ENCODE measurements at regions not wholly inside any gene's neighbourhood (a gene's known extent, or its start where the extent isn't known, plus 50 kb on each side); places are given as distances from the start of the nearest gene placed in this dataset.

DNA sequence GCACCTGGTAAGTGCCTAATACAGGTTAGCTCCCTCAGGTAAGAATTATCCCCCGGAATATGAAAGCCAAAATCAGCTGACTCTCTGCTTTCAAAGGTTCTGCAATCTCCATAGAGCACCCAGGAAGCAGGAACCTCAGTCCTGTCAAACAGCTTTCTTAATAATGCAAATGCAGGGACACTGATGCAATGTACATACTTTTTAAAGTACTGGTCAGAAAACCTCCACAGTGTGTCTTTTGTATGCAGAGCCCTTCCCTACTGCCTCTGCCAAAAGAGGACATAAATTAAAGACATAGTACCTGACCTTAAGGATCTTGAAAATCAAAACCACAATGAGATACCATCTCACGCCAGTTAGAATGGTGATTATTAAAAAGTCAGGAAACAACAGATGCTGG lies 365.0 kb upstream of the KAZN start:
- TF ChIP-seq TCF12 (IDR thresholded peaks at IDR 0.05; ENCODE audit: low read depth) (no peak), NFIC (IDR thresholded peaks at IDR 0.05) (no peak), YY1 (IDR thresholded peaks at IDR 0.05; ENCODE audit: low read depth) (no peak), RAD21 (IDR thresholded peaks at IDR 0.05; ENCODE audit: low read depth) (no peak), FOXM1 (IDR thresholded peaks at IDR 0.05; ENCODE audit: borderline replicate concordance, low read depth) (no peak), EP300 (IDR thresholded peaks at IDR 0.05; ENCODE audit: borderline replicate concordance) (no peak), EGR1 (IDR thresholded peaks at IDR 0.05) (no peak), ZBTB7A (IDR thresholded peaks at IDR 0.05; ENCODE audit: low read depth) (no peak), TAF1 (IDR thresholded peaks at IDR 0.05; ENCODE audit: low read depth) (no peak), CEBPB (IDR thresholded peaks at IDR 0.05) (no peak)
- TF ChIP-seq, protein P1, sequence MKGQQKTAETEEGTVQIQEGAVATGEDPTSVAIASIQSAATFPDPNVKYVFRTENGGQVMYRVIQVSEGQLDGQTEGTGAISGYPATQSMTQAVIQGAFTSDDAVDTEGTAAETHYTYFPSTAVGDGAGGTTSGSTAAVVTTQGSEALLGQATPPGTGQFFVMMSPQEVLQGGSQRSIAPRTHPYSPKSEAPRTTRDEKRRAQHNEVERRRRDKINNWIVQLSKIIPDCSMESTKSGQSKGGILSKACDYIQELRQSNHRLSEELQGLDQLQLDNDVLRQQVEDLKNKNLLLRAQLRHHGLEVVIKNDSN (IDR thresholded peaks at IDR 0.05) = no peak
- TF ChIP-seq, protein P2, sequence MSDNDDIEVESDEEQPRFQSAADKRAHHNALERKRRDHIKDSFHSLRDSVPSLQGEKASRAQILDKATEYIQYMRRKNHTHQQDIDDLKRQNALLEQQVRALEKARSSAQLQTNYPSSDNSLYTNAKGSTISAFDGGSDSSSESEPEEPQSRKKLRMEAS (IDR thresholded peaks at IDR 0.05) = no peak
- TF ChIP-seq, protein P3, sequence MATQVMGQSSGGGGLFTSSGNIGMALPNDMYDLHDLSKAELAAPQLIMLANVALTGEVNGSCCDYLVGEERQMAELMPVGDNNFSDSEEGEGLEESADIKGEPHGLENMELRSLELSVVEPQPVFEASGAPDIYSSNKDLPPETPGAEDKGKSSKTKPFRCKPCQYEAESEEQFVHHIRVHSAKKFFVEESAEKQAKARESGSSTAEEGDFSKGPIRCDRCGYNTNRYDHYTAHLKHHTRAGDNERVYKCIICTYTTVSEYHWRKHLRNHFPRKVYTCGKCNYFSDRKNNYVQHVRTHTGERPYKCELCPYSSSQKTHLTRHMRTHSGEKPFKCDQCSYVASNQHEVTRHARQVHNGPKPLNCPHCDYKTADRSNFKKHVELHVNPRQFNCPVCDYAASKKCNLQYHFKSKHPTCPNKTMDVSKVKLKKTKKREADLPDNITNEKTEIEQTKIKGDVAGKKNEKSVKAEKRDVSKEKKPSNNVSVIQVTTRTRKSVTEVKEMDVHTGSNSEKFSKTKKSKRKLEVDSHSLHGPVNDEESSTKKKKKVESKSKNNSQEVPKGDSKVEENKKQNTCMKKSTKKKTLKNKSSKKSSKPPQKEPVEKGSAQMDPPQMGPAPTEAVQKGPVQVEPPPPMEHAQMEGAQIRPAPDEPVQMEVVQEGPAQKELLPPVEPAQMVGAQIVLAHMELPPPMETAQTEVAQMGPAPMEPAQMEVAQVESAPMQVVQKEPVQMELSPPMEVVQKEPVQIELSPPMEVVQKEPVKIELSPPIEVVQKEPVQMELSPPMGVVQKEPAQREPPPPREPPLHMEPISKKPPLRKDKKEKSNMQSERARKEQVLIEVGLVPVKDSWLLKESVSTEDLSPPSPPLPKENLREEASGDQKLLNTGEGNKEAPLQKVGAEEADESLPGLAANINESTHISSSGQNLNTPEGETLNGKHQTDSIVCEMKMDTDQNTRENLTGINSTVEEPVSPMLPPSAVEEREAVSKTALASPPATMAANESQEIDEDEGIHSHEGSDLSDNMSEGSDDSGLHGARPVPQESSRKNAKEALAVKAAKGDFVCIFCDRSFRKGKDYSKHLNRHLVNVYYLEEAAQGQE (IDR thresholded peaks at IDR 0.05; ENCODE audit: low read depth) = no peak
